Upper lobe of left lung (tissue), 4 donors: ENCODE measurements at regions not wholly inside any gene's neighbourhood (a gene's known extent, or its start where the extent isn't known, plus 50 kb on each side); places are given as distances from the start of the nearest gene placed in this dataset.

Experiments
- EP300 ChIP-seq, 4 donors: sonication (generic); formaldehyde crosslinking; IDR thresholded peaks; one replicate each; pipeline ENCODE4 v1.5.1; 2017; ENCODE audit warnings: antibody characterized with exemption in 4 of 4, control low read depth in 2 of 4
- POLR2A ChIP-seq, 4 donors: fragments of 450-650 bp; IDR thresholded peaks; one replicate each; pipeline ENCODE4 v1.5.1; 2016 to 2017; ENCODE audit warnings: antibody characterized with exemption in 4 of 4, mild to moderate bottlenecking in 2 of 4
- POLR2AphosphoS5 ChIP-seq, 2 donors: sonication (generic); formaldehyde crosslinking; IDR thresholded peaks; one replicate each; pipeline ENCODE4 v1.5.1; 2017; ENCODE audit warnings: antibody characterized with exemption in 2 of 2

- TF ChIP-seq POLR2AphosphoS5 (IDR thresholded peaks at IDR 0.05) (no peak), POLR2A (IDR thresholded peaks at IDR 0.05) (no peak), EP300 (IDR thresholded peaks at IDR 0.05) (no peak)
These were observed 223.7 kb downstream of the PDHA2 start for GRCh38 chr4:96063639-96064038.
